HepG2 (cell line): ENCODE measurements at regions not wholly inside any gene's neighbourhood (a gene's known extent, or its start where the extent isn't known, plus 50 kb on each side); places are given as distances from the start of the nearest gene placed in this dataset.

ENCODE experiments used
- ATAC-seq: fragments of 200-7000 bp; cut with Tn5 transposase; 3 replicates; pipeline ENCODE4 v1.9.1; 2020; ENCODE audit warnings: mild to moderate bottlenecking, moderate library complexity
- BruUV-seq: library from RNA; stranded (reverse); fragments of 400-500 nt; replicated peaks from 2 replicates; lab custom pipeline; 2021; lab: Mats Ljungman, UMichigan
- CTCF ChIA-PET: fragments of 300-600 bp; formaldehyde crosslinking; extraction: SDS; loops from one replicate; lab custom pipeline; 2021; ENCODE audit warnings: low total read pairs, inconsistent platforms, low intra/inter-chr PET ratio; lab: Yijun Ruan, JAX
- POLR2A ChIA-PET: fragments of 350-600 bp; sonication (Branson Sonifier 250); formaldehyde crosslinking; loops from one replicate; lab custom pipeline; 2020; ENCODE audit warnings: antibody characterized with exemption, inconsistent platforms; lab: Yijun Ruan, JAX
- DNase-seq: peaks from one replicate; pipeline ENCODE4 v3.0.0-alpha.2; 2015; ENCODE audit warnings: low spot score
- FAIRE-seq: peaks from 3 replicates; lab custom pipeline; 2011; peaks lifted over from hg19 to GRCh38; lab: Jason Lieb, UNC
- H2AFZ ChIP-seq: one replicate; pipeline ENCODE4 v1.6.1; 2011; ENCODE audit warnings: low read length, inconsistent platforms
- H3K27ac ChIP-seq: fragments of 300-600 bp; 3 replicates; pipeline ENCODE4 v1.8.0; 2011; ENCODE audit warnings: mixed run types, mild to moderate bottlenecking, mixed read lengths, low read length, inconsistent platforms; ENCODE audit not compliant: insufficient read depth; ENCODE audit errors: extremely low read length
- H3K27me3 ChIP-seq, 2 experiments: fragments of 200-600 bp in 1 of 2; 2 replicates in 1 of 2; 3 replicates in 1 of 2; pipeline versions ENCODE4 v1.6.0 to v1.8.0; 2011; ENCODE audit warnings: low read length in 2 of 2, mild to moderate bottlenecking in 2 of 2, moderate library complexity in 2 of 2, inconsistent platforms in 1 of 2; ENCODE audit not compliant: insufficient read depth in 2 of 2, control insufficient read depth in 1 of 2
- H3K36me3 ChIP-seq, 2 experiments: fragments of 200-600 bp in 1 of 2; replicated peaks in 1 of 2; 2 replicates in 1 of 2; 3 replicates in 1 of 2; pipeline versions ENCODE4 v1.5.1 to v1.8.0; 2011; ENCODE audit warnings: low read length in 2 of 2, inconsistent platforms in 1 of 2; ENCODE audit not compliant: insufficient read depth in 2 of 2, control insufficient read depth in 1 of 2
- H3K4me1 ChIP-seq: 2 replicates; pipeline ENCODE4 v1.5.1; 2012; ENCODE audit warnings: low read length, inconsistent platforms; ENCODE audit not compliant: insufficient read depth
- H3K4me2 ChIP-seq: 2 replicates; pipeline ENCODE4 v1.6.0; 2011; ENCODE audit warnings: low read depth, low read length, inconsistent platforms
- H3K4me3 ChIP-seq, 3 experiments: fragments of 200-600 bp in 1 of 3; sonication (generic), shearing (Covaris generic) in 1 of 3; replicated peaks in 1 of 3; 2 replicates each; pipeline ENCODE4 v1.5.1; 2011 to 2016; ENCODE audit warnings: low read length in 3 of 3, inconsistent platforms in 2 of 3, low read depth in 2 of 3, mild to moderate bottlenecking in 2 of 3, control low read depth in 1 of 3, mixed read lengths in 1 of 3; ENCODE audit not compliant: insufficient read depth in 1 of 3
- H3K79me2 ChIP-seq: one replicate; pipeline ENCODE4 v1.6.1; 2011; ENCODE audit warnings: low read length, inconsistent platforms; ENCODE audit not compliant: insufficient read depth
- H3K9ac ChIP-seq: 2 replicates; pipeline ENCODE4 v1.6.0; 2011; ENCODE audit warnings: mild to moderate bottlenecking, low read depth, low read length, inconsistent platforms; ENCODE audit not compliant: insufficient read depth
- H3K9me3 ChIP-seq: 2 replicates; pipeline ENCODE4 v1.5.1; 2012; ENCODE audit warnings: mild to moderate bottlenecking, low read length
- H4K20me1 ChIP-seq: 2 replicates; pipeline ENCODE4 v1.6.0; 2011; ENCODE audit warnings: inconsistent platforms, mild to moderate bottlenecking, low read length, moderate library complexity; ENCODE audit not compliant: insufficient read depth
- CAMTA2 ChIP-seq: sonication (generic); formaldehyde crosslinking; IDR thresholded peaks from 2 replicates; pipeline ENCODE4 v1.4.0; 2020; ENCODE audit warnings: mild to moderate bottlenecking, missing genetic modification reagents, borderline replicate concordance
- IRF1 ChIP-seq: sonication (generic); formaldehyde crosslinking; IDR thresholded peaks from 2 replicates; pipeline ENCODE4 v1.4.0; 2020; ENCODE audit warnings: low read depth, mild to moderate bottlenecking, missing genetic modification reagents
- RELA ChIP-seq: sonication (generic); formaldehyde crosslinking; IDR thresholded peaks from 2 replicates; pipeline ENCODE4 v1.4.0; 2020; ENCODE audit warnings: missing genetic modification reagents
- SATB2 ChIP-seq: sonication (generic); formaldehyde crosslinking; IDR thresholded peaks from 2 replicates; pipeline ENCODE4 v1.5.0; 2020; ENCODE audit warnings: missing genetic modification reagents
- SMAD1 ChIP-seq: sonication (generic); formaldehyde crosslinking; IDR thresholded peaks from 2 replicates; pipeline ENCODE4 v1.4.0; 2020; ENCODE audit warnings: missing genetic modification reagents, low read depth, mild to moderate bottlenecking, borderline replicate concordance
- ZNF317 ChIP-seq: sonication (generic); formaldehyde crosslinking; IDR thresholded peaks from 2 replicates; pipeline ENCODE4 v1.5.0; 2020; ENCODE audit warnings: mild to moderate bottlenecking, missing genetic modification reagents
- ZNF501 ChIP-seq: sonication (generic); formaldehyde crosslinking; IDR thresholded peaks from 2 replicates; pipeline ENCODE4 v1.5.1; 2020; ENCODE audit warnings: mild to moderate bottlenecking, moderate library complexity, missing genetic modification reagents
- ZNF615 ChIP-seq: sonication (generic); formaldehyde crosslinking; IDR thresholded peaks from 2 replicates; pipeline ENCODE4 v1.5.0; 2020; ENCODE audit warnings: mild to moderate bottlenecking, missing genetic modification reagents, borderline replicate concordance
- WGBS: methylation state at CpG from one replicate; pipeline ENCODE4 v1.1.6; 2017; ENCODE audit warnings: low lambda C conversion rate; 5-methylcytosine and 5-hydroxymethylcytosine counted together
- in situ Hi-C: cut with HindIII; loops from 2 replicates; pipeline ENCODE4 v1.10.0; 2017; ENCODE audit warnings: low pct_unique_long_range_greater_than_20kb; ENCODE audit not compliant: extremely low pct_ligation_motif_present
- intact Hi-C: fragments of 100-400 bp; cut with micrococcal nuclease; formaldehyde crosslinking; loops from one replicate; pipeline ENCODE4 v1.10.0; 2022; ENCODE audit not compliant: unreplicated experiment
- TF ChIP-seq, protein P1 (sequence below): sonication (generic); formaldehyde crosslinking; IDR thresholded peaks from one replicate; pipeline ENCODE4 v1.5.1; 2020; ENCODE audit warnings: mild to moderate bottlenecking, missing genetic modification reagents; ENCODE audit errors: not compliant biosample characterization

- WGBS, result 4% methylated on average over 2 of the region's 2 CpGs
Observed at GRCh38 chr5:54679686-54680085, 162.1 kb downstream of the SNX18 start.

More at GRCh38 chr5:54679686-54680085, 162.1 kb downstream of the SNX18 start:
- in situ Hi-C loops, result no loop called here
- CTCF ChIA-PET, result no interaction called here
- Histone ChIP-seq H3K36me3 (no peaks in the 10 kb centered on the region), H4K20me1 (no peaks in the 10 kb centered on the region), H3K27ac (no peak overlapping the region), H3K4me3 (no peak overlapping the region), H2AFZ (no peak overlapping the region), H3K79me2 (no peaks in the 10 kb centered on the region), H3K27me3 (no peaks in the 10 kb centered on the region), H3K9ac (no peak overlapping the region), H3K4me2 (no peak overlapping the region), H3K4me1 (no peaks in the 10 kb centered on the region), H3K9me3 (no peaks in the 10 kb centered on the region)
- POLR2A ChIA-PET, result no interaction called here
- no TSS peak for BruUV-seq
- no peak for TF ChIP-seq CAMTA2 (CRISPR knock-in tag)
- TF ChIP-seq, protein P1, sequence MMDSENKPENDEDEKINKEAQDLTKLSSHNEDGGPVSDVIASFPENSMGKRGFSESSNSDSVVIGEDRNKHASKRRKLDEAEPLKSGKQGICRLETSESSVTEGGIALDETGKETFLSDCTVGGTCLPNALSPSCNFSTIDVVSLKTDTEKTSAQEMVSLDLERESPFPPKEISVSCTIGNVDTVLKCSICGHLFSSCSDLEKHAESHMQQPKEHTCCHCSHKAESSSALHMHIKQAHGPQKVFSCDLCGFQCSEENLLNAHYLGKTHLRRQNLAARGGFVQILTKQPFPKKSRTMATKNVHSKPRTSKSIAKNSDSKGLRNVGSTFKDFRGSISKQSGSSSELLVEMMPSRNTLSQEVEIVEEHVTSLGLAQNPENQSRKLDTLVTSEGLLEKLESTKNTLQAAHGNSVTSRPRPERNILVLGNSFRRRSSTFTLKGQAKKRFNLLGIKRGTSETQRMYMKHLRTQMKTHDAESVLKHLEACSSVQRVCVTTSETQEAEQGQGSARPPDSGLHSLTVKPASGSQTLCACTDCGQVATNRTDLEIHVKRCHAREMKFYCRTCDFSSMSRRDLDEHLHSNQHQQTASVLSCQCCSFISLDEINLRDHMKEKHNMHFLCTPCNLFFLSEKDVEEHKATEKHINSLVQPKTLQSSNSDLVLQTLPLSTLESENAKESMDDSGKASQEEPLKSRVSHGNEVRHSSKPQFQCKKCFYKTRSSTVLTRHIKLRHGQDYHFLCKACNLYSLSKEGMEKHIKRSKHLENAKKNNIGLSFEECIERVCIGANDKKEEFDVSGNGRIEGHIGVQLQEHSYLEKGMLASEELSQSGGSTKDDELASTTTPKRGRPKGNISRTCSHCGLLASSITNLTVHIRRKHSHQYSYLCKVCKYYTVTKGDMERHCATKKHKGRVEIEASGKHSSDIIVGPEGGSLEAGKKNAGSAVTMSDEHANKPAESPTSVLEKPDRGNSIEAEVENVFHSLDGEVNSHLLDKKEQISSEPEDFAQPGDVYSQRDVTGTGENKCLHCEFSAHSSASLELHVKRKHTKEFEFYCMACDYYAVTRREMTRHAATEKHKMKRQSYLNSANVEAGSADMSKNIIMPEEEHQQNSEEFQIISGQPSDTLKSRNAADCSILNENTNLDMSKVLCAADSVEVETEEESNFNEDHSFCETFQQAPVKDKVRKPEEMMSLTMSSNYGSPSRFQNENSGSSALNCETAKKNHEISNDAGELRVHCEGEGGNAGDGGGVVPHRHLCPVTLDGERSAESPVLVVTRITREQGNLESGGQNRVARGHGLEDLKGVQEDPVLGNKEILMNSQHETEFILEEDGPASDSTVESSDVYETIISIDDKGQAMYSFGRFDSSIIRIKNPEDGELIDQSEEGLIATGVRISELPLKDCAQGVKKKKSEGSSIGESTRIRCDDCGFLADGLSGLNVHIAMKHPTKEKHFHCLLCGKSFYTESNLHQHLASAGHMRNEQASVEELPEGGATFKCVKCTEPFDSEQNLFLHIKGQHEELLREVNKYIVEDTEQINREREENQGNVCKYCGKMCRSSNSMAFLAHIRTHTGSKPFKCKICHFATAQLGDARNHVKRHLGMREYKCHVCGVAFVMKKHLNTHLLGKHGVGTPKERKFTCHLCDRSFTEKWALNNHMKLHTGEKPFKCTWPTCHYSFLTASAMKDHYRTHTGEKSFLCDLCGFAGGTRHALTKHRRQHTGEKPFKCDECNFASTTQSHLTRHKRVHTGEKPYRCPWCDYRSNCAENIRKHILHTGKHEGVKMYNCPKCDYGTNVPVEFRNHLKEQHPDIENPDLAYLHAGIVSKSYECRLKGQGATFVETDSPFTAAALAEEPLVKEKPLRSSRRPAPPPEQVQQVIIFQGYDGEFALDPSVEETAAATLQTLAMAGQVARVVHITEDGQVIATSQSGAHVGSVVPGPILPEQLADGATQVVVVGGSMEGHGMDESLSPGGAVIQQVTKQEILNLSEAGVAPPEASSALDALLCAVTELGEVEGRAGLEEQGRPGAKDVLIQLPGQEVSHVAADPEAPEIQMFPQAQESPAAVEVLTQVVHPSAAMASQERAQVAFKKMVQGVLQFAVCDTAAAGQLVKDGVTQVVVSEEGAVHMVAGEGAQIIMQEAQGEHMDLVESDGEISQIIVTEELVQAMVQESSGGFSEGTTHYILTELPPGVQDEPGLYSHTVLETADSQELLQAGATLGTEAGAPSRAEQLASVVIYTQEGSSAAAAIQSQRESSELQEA (CRISPR knock-in tag), result no peak
- TF ChIP-seq IRF1 (CRISPR knock-in tag), result no peak
- TF ChIP-seq RELA (CRISPR knock-in tag), result no peak
- no peak for TF ChIP-seq ZNF615 (CRISPR knock-in tag)
- no peak for TF ChIP-seq ZNF501 (CRISPR knock-in tag)
- TF ChIP-seq SATB2, result no peak
- no peak for TF ChIP-seq ZNF317 (CRISPR knock-in tag)
- TF ChIP-seq SMAD1 (CRISPR knock-in tag), result no peak
- no peak for ATAC-seq
- intact Hi-C loops, result no loop called here
- DNase-seq, result no peak
- FAIRE-seq, result no peak
